Neuron (in vitro differentiated cells): ENCODE measurements at regions not wholly inside any gene's neighbourhood (a gene's known extent, or its start where the extent isn't known, plus 50 kb on each side); places are given as distances from the start of the nearest gene placed in this dataset.

ENCODE experiments used
- H2AFZ ChIP-seq: one replicate; pipeline ENCODE4 v1.6.1; 2013; ENCODE audit warnings: low read depth, mild to moderate bottlenecking, inconsistent platforms, low read length, moderate library complexity
- H3K27me3 ChIP-seq: one replicate; pipeline ENCODE4 v1.6.1; 2013; ENCODE audit warnings: low read length; ENCODE audit not compliant: insufficient read depth
- H3K36me3 ChIP-seq: one replicate; pipeline ENCODE4 v1.6.1; 2013; ENCODE audit warnings: low read length; ENCODE audit not compliant: insufficient read depth
- H3K4me1 ChIP-seq: one replicate; pipeline ENCODE4 v1.6.1; 2013; ENCODE audit warnings: low read length; ENCODE audit not compliant: insufficient read depth
- H3K4me3 ChIP-seq: 2 replicates; pipeline ENCODE4 v1.5.1; 2013; ENCODE audit warnings: mild to moderate bottlenecking, low read length, moderate library complexity
- H3K9me3 ChIP-seq: one replicate; pipeline ENCODE4 v1.6.1; 2013; ENCODE audit warnings: low read length

GRCh38 chr10:60627778-60628748 is 150.2 kb upstream of the CDK1 start:
- no peaks in the 10 kb centered on the region for H3K36me3 ChIP-seq
- no peak overlapping the region for H3K4me3 ChIP-seq
- no peaks in the 10 kb centered on the region for H3K9me3 ChIP-seq
- peak overlapping the region; percentile 91 for H2AFZ ChIP-seq
- no peaks in the 10 kb centered on the region for H3K27me3 ChIP-seq
- H3K4me1 ChIP-seq, result peaks cover 28% of the 10 kb centered on the region

- Histone ChIP-seq H3K27me3 (no peaks in the 10 kb centered on the region), H3K4me3 (no peak overlapping the region), H3K4me1 (peaks cover 28% of the 10 kb centered on the region), H3K9me3 (no peaks in the 10 kb centered on the region), H3K36me3 (no peaks in the 10 kb centered on the region), H2AFZ (no peak overlapping the region)
Observed at GRCh38 chr10:60626037-60626436, 152.2 kb upstream of the CDK1 start.

- no peak overlapping the region for H3K4me3 ChIP-seq
- H3K4me1 ChIP-seq, result peaks cover 5% of the 10 kb centered on the region
- no peaks in the 10 kb centered on the region for H3K9me3 ChIP-seq
- H3K36me3 ChIP-seq, result no peaks in the 10 kb centered on the region
- H3K27me3 ChIP-seq, result no peaks in the 10 kb centered on the region
- no peak overlapping the region for H2AFZ ChIP-seq
Observed at GRCh38 chr10:60623627-60624026, 154.7 kb upstream of the CDK1 start.

- H3K9me3 ChIP-seq, result no peaks in the 10 kb centered on the region
- H3K4me3 ChIP-seq, result no peak overlapping the region
- H3K36me3 ChIP-seq, result no peaks in the 10 kb centered on the region
- H3K4me1 ChIP-seq, result no peaks in the 10 kb centered on the region
- H3K27me3 ChIP-seq, result no peaks in the 10 kb centered on the region
- H2AFZ ChIP-seq, result no peak overlapping the region
Observed at GRCh38 chr10:60621018-60621417, 157.3 kb upstream of the CDK1 start.

DNA sequence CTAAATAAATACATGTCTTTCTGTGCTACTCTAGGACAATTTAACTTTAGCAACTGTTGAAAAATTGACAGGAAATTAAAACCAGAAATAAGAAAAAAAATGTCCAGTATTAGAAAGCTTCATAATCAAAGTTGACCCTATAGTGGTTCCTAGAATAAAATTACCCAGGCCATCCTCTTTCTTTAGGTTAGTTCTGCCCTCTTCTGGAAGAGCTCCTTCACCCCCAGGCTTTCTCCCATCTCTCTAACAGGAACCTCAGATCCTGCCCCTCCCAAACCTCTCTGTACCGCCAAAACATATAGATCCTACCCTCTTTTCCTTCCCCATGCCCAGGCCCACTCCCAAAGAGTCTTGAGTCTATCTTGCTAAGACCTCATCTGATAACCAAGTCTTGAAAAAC is 159.4 kb upstream of the CDK1 start:
- H3K9me3 ChIP-seq, result no peaks in the 10 kb centered on the region

DNA sequence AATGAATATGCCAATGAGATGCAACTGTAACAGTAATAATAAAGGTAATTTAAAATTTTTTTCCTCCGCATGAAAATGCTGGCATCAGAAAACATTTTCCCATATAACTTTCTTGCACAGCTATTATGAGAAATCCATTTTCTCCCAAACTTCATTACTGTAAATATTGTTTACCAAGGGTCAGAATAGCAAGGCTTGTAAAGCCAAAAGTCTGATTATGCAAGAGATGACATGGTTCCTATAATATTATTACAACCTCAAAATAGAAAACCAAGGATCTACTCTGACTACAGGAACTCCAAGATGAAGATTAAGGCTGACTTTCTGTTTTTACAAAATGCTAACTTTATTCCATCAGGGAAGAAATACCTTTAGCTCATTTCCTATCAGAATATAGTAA is 162.7 kb upstream of the CDK1 start:
- no peaks in the 10 kb centered on the region for H3K36me3 ChIP-seq
- H3K4me1 ChIP-seq, result peaks cover 21% of the 10 kb centered on the region
- no peaks in the 10 kb centered on the region for H3K27me3 ChIP-seq
- no peak overlapping the region for H3K4me3 ChIP-seq
- no peaks in the 10 kb centered on the region for H3K9me3 ChIP-seq
- H2AFZ ChIP-seq, result no peak overlapping the region

More for the DNA sequence above, 159.4 kb upstream of the CDK1 start:
- Histone ChIP-seq H3K36me3 (no peaks in the 10 kb centered on the region), H3K4me3 (no peak overlapping the region), H3K27me3 (no peaks in the 10 kb centered on the region), H2AFZ (no peak overlapping the region), H3K4me1 (peaks cover 5% of the 10 kb centered on the region)

- Histone ChIP-seq H2AFZ (no peak overlapping the region), H3K9me3 (no peaks in the 10 kb centered on the region), H3K4me1 (peaks cover 21% of the 10 kb centered on the region), H3K27me3 (no peaks in the 10 kb centered on the region), H3K4me3 (no peak overlapping the region), H3K36me3 (no peaks in the 10 kb centered on the region)
Observed at GRCh38 chr10:60614363-60614762, 163.9 kb upstream of the CDK1 start.

DNA sequence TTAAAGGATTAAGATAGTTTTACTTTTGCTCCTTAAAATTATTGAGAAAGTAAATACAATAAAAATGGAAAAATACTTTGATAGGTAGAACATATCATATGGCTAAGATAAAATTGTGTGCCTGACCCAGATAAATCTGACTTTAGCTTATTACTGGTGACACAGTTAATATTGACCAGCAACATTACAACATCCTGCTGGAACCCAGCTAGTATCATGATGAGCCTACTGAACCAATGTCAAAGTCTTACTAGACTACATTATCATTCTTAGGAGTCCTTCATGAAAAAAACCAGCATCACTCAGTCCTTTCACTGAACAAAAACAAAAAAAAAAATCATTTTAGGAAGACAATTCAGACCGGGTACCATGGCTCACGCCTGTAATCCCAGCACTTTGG is 164.8 kb upstream of the CDK1 start:
- peaks cover 21% of the 10 kb centered on the region for H3K4me1 ChIP-seq
- H3K9me3 ChIP-seq, result no peaks in the 10 kb centered on the region
- H2AFZ ChIP-seq, result no peak overlapping the region
- H3K4me3 ChIP-seq, result no peak overlapping the region
- H3K27me3 ChIP-seq, result no peaks in the 10 kb centered on the region
- no peaks in the 10 kb centered on the region for H3K36me3 ChIP-seq

DNA sequence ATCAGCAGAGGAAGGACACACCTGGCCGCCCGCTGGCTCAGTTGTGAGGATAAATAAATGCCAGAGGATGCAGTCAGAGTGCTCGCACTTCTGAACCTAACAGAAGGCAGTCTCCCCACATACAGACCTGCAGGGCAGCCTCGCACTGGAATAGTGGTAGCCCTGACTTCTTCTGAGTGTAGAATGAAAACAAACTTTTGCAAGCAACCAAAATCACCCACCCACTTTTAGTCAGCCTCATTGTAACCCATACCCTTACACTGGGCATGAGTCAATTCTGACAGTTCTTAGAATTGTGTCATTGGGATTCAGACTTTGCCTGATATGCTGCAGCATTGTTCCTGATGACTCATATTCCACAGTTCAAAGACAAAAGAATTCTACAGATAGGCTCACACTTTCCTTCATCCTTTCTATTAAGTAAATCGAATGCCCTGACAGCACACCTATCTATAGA is 167.0 kb upstream of the CDK1 start:
- no peaks in the 10 kb centered on the region for H3K9me3 ChIP-seq
- H3K4me3 ChIP-seq, result no peak overlapping the region
- peaks cover 21% of the 10 kb centered on the region for H3K4me1 ChIP-seq
- no peaks in the 10 kb centered on the region for H3K27me3 ChIP-seq
- no peak overlapping the region for H2AFZ ChIP-seq
- no peaks in the 10 kb centered on the region for H3K36me3 ChIP-seq

DNA sequence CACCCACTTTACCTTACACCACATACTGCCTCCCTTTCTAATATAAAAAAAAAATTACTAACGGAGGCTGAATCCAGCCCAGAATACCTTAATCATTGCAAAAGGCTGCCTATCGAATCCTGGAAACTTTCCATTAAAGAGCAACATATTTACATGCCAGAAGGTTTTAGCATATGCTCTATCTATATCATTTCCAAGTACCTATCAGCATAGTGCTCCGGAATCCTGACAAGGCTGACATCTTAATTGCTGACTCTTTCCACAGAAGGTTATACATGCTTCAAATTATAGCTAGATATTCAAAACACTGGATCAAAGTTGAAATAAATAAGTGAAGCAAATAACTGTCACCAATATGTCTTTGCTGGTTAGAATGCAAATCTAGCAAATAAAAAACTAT is 170.9 kb upstream of the CDK1 start:
- H2AFZ ChIP-seq, result no peak overlapping the region
- peaks cover 42% of the 10 kb centered on the region for H3K4me1 ChIP-seq
- H3K27me3 ChIP-seq, result no peaks in the 10 kb centered on the region
- H3K36me3 ChIP-seq, result no peaks in the 10 kb centered on the region
- H3K4me3 ChIP-seq, result no peak overlapping the region
- H3K9me3 ChIP-seq, result no peaks in the 10 kb centered on the region

- Histone ChIP-seq H3K36me3 (no peaks in the 10 kb centered on the region), H3K4me1 (peaks cover 34% of the 10 kb centered on the region), H3K4me3 (no peak overlapping the region), H3K9me3 (no peaks in the 10 kb centered on the region), H3K27me3 (no peaks in the 10 kb centered on the region), H2AFZ (no peak overlapping the region)
Observed at GRCh38 chr10:60606343-60607080, 171.8 kb upstream of the CDK1 start.

DNA sequence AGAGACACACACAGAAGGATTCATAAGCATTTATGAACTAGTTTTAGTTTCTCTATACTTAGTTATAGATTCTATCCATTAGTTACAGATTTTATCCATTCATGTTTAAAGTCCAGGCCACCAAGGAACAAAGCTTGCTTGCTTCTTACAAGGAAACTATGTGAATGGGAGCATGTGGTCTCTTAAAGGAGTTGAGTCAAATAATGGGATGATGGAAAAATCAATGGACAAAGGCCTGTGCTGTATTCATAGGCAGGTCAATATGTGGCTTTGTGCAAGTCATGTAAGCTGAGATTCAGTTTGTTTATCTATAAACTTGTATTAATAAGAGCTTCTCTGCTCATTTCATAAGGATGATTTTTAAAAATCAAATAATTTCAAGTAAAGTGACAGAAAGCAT is 172.8 kb upstream of the CDK1 start:
- no peak overlapping the region for H2AFZ ChIP-seq
- H3K4me3 ChIP-seq, result no peak overlapping the region
- no peaks in the 10 kb centered on the region for H3K9me3 ChIP-seq
- H3K27me3 ChIP-seq, result no peaks in the 10 kb centered on the region
- H3K36me3 ChIP-seq, result no peaks in the 10 kb centered on the region
- peaks cover 26% of the 10 kb centered on the region for H3K4me1 ChIP-seq

- Histone ChIP-seq H3K4me3 (no peak overlapping the region), H2AFZ (no peak overlapping the region), H3K27me3 (no peaks in the 10 kb centered on the region)
Observed at GRCh38 chr10:60604342-60604741, 173.9 kb upstream of the CDK1 start.

More at GRCh38 chr10:60604342-60604741, 173.9 kb upstream of the CDK1 start:
- Histone ChIP-seq H3K36me3 (no peaks in the 10 kb centered on the region), H3K4me1 (peaks cover 29% of the 10 kb centered on the region), H3K9me3 (no peaks in the 10 kb centered on the region)
